Activated CD8-positive, alpha-beta T cell treated with anti-CD3 and anti-CD28 coated beads for 36 hours (primary cell): ENCODE measurements at regions not wholly inside any gene's neighbourhood (a gene's known extent, or its start where the extent isn't known, plus 50 kb on each side); places are given as distances from the start of the nearest gene placed in this dataset.

Experiments used
- ATAC-seq: fragments of 200-7000 bp; cut with Tn5 transposase; one replicate; pipeline ENCODE4 v1.10.0; 2021; ENCODE audit warnings: mild to moderate bottlenecking, moderate library complexity
- CTCF ChIA-PET: fragments of 350-600 bp; sonication (Branson Sonifier 250); formaldehyde crosslinking; loops from one replicate; lab custom pipeline; 2021; ENCODE audit warnings: antibody characterized with exemption; lab: Charles Lee
- POLR2A ChIA-PET: fragments of 350-600 bp; sonication (Branson Sonifier 250); formaldehyde crosslinking; loops from one replicate; lab custom pipeline; 2021; ENCODE audit warnings: antibody characterized with exemption; lab: Charles Lee
- DNase-seq: peaks from one replicate; pipeline ENCODE4 v3.0.0-alpha.2; 2020
- H3K27ac Mint-ChIP-seq: one replicate; pipeline ENCODE4 v1.8.0; 2021; ENCODE audit warnings: mild to moderate bottlenecking, mixed read lengths
- H3K27me3 Mint-ChIP-seq: one replicate; pipeline ENCODE4 v1.8.0; 2021; ENCODE audit warnings: mixed read lengths
- H3K36me3 Mint-ChIP-seq: one replicate; pipeline ENCODE4 v1.8.0; 2021; ENCODE audit warnings: low read depth, mixed read lengths
- H3K4me1 Mint-ChIP-seq: one replicate; pipeline ENCODE4 v1.8.0; 2021; ENCODE audit warnings: low read depth, mixed read lengths
- H3K4me3 Mint-ChIP-seq: one replicate; pipeline ENCODE4 v1.8.0; 2021; ENCODE audit warnings: mild to moderate bottlenecking, moderate library complexity, mixed read lengths
- H3K9me3 Mint-ChIP-seq: one replicate; pipeline ENCODE4 v1.8.0; 2021; ENCODE audit warnings: mixed read lengths
- intact Hi-C: fragments of 100-400 bp; cut with micrococcal nuclease; formaldehyde crosslinking; loops from one replicate; pipeline ENCODE4 v1.10.0; 2022
- TF ChIP-seq, protein P1 (sequence below): fragments of 200-600 bp; IDR thresholded peaks from one replicate; pipeline ENCODE4 v1.8.0; 2022; ENCODE audit warnings: antibody characterized with exemption, mild to moderate bottlenecking

DNA sequence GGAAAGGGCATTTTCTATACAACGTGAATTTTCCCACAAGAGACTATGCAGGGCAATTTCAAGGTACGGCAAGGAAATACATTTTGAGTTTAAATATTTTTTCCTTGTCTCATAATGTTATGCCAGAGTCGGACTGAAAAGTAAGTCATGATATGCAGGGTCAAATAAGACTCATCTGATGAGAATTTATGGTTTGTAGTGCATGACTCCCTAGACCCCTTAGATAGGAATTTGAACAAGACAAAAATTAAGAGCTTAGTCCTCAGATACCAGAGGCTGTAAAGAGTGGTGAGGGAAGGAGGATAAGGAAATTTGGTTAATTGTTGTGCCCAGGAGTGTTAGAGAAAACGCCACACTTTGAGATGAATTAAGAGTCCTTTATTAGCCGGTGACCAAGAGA lies 616.6 kb downstream of the XPNPEP1 start:
- Mint-ChIP-seq H3K4me3 (no peak overlapping the region), H3K27ac (no peak overlapping the region), H3K36me3 (no peaks in the 10 kb centered on the region), H3K27me3 (no peaks in the 10 kb centered on the region), H3K9me3 (no peaks in the 10 kb centered on the region), H3K4me1 (no peaks in the 10 kb centered on the region)
- no peak for ATAC-seq
- ChIA-PET CTCF (no interaction called here), POLR2A (no interaction called here)
- intact Hi-C loops = no loop called here
- TF ChIP-seq, protein P1, sequence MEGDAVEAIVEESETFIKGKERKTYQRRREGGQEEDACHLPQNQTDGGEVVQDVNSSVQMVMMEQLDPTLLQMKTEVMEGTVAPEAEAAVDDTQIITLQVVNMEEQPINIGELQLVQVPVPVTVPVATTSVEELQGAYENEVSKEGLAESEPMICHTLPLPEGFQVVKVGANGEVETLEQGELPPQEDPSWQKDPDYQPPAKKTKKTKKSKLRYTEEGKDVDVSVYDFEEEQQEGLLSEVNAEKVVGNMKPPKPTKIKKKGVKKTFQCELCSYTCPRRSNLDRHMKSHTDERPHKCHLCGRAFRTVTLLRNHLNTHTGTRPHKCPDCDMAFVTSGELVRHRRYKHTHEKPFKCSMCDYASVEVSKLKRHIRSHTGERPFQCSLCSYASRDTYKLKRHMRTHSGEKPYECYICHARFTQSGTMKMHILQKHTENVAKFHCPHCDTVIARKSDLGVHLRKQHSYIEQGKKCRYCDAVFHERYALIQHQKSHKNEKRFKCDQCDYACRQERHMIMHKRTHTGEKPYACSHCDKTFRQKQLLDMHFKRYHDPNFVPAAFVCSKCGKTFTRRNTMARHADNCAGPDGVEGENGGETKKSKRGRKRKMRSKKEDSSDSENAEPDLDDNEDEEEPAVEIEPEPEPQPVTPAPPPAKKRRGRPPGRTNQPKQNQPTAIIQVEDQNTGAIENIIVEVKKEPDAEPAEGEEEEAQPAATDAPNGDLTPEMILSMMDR = no peak
- no peak for DNase-seq

DNA sequence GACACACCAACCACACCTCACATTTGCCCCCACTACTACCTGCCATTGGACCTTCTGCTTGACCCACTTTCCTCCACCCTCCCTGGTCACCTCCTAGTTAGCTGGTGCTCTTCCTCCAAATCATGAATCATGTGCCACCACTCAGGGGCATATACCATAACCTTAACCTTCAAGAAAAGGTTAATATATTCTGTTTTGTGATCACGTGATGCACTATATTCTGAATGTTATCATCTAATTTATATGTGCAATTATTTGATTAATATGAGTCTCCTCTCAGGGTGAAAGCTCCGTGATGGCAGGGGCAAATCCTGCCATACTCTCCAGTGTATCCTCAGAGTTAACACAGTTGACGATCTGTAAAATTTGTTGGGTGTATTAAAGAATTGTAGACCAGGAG lies 635.5 kb downstream of the XPNPEP1 start:
- no peak overlapping the region for H3K4me3 Mint-ChIP-seq
- H3K27me3 Mint-ChIP-seq = no peaks in the 10 kb centered on the region
- H3K36me3 Mint-ChIP-seq = no peaks in the 10 kb centered on the region
- DNase-seq = no peak
- H3K4me1 Mint-ChIP-seq = no peaks in the 10 kb centered on the region
- ChIA-PET POLR2A (no interaction called here), CTCF (no interaction called here)
- no peak for ATAC-seq
- intact Hi-C loops = no loop called here
- no peak overlapping the region for H3K27ac Mint-ChIP-seq
- TF ChIP-seq, protein P1 = no peak
- peaks cover 2% of the 10 kb centered on the region for H3K9me3 Mint-ChIP-seq

DNA sequence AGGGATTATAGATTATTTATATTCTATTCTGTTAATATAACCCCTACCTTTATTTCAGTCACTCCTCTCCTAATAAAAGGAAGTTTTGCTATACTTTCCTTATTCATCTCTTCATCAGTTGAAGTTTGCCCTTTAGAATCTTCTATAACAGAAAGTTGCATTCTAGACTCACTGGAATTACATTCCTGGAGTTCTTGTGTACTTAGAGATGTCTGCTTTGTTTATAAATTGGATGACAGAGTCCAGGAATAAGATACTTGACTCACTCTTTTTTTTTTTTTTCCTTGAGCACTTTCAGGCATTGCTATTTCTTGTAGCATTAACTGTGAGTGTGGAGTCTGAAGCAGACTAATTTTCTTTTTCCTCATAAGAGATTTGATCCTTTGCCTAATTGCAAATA lies 640.8 kb downstream of the XPNPEP1 start:
- TF ChIP-seq, protein P1 = no peak
- ChIA-PET POLR2A (no interaction called here), CTCF (no interaction called here)
- DNase-seq (no peak), ATAC-seq (no peak)
- H3K4me1 Mint-ChIP-seq = no peaks in the 10 kb centered on the region
- H3K36me3 Mint-ChIP-seq = no peaks in the 10 kb centered on the region
- intact Hi-C loops = no loop called here
- no peaks in the 10 kb centered on the region for H3K27me3 Mint-ChIP-seq
- H3K27ac Mint-ChIP-seq = no peak overlapping the region
- peaks cover 2% of the 10 kb centered on the region for H3K9me3 Mint-ChIP-seq
- no peak overlapping the region for H3K4me3 Mint-ChIP-seq

DNA sequence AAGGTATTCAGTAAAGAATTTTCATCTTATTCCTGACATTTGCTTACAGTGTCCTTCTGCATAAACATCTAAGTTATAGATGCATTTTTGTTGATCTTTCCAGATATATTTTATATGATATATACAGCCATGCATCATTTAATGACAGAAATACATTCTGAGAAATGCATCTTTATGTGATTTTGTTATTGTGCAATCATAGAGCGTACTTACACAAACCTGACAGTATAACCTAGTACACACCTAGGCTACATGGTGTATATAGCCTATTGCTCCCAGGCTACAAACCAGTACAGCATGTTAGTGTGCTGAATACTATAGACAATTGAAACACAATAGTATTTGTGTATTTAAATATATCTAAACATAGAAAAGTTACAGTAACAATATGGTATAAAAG lies 642.0 kb downstream of the XPNPEP1 start:
- no peaks in the 10 kb centered on the region for H3K36me3 Mint-ChIP-seq
- CTCF ChIA-PET = no interaction called here

DNA sequence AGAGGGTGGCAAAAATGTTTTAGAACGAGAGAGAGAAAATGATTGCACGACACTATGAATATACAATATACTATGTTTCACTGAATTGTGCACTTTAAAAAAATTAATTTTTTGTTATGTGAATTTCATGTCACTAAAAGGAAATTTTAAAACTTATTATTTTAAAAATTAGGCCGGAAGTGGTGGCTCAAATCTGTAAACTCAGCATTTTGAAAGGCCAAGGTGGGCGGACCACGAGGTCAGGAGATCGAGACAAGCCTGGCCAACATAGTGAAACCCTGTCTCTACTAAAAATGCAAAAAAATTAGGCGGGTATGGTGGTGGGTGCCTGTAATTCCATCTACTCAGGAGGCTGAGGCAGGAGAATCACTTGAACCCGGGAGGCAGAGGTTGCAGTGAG lies 642.5 kb downstream of the XPNPEP1 start:
- intact Hi-C loops = no loop called here
- CTCF ChIA-PET = no interaction called here
- no peaks in the 10 kb centered on the region for H3K36me3 Mint-ChIP-seq
- DNase-seq = no peak
- TF ChIP-seq, protein P1 = no peak
- POLR2A ChIA-PET = no interaction called here
- no peak overlapping the region for H3K27ac Mint-ChIP-seq
- H3K4me1 Mint-ChIP-seq = no peaks in the 10 kb centered on the region
- no peak for ATAC-seq
- H3K4me3 Mint-ChIP-seq = no peak overlapping the region
- H3K9me3 Mint-ChIP-seq = no peaks in the 10 kb centered on the region
- no peaks in the 10 kb centered on the region for H3K27me3 Mint-ChIP-seq

More for the DNA sequence above, 642.0 kb downstream of the XPNPEP1 start:
- no peak for DNase-seq
- Mint-ChIP-seq H3K27me3 (no peaks in the 10 kb centered on the region), H3K9me3 (peaks cover 2% of the 10 kb centered on the region), H3K4me1 (no peaks in the 10 kb centered on the region), H3K4me3 (no peak overlapping the region), H3K27ac (no peak overlapping the region)
- intact Hi-C loops = no loop called here
- POLR2A ChIA-PET = no interaction called here
- ATAC-seq = no peak
- TF ChIP-seq, protein P1 = no peak
